Astrocyte (in vitro differentiated cells and primary cell): ENCODE measurements at regions not wholly inside any gene's neighbourhood (a gene's known extent, or its start where the extent isn't known, plus 50 kb on each side); places are given as distances from the start of the nearest gene placed in this dataset.

Experiments
- DNase-seq: peaks from one replicate; pipeline ENCODE4 v3.0.0-alpha.2; 2010; ENCODE audit warnings: low read depth
- FAIRE-seq: peaks from 2 replicates; lab custom pipeline; 2011; peaks lifted over from hg19 to GRCh38; lab: Jason Lieb, UNC
- H2AFZ ChIP-seq: 2 replicates; pipeline ENCODE4 v1.6.0; 2012; ENCODE audit warnings: low read depth, low read length, inconsistent platforms
- H3K27ac ChIP-seq: 2 replicates; pipeline ENCODE4 v1.5.1; 2011; ENCODE audit warnings: low read depth, low read length, inconsistent platforms
- H3K27me3 ChIP-seq: 2 replicates; pipeline ENCODE4 v1.6.0; 2011; ENCODE audit warnings: low read length, inconsistent platforms; ENCODE audit not compliant: insufficient read depth
- H3K36me3 ChIP-seq: 2 replicates; pipeline ENCODE4 v1.5.1; 2011; ENCODE audit warnings: low read length, inconsistent platforms; ENCODE audit not compliant: insufficient read depth
- H3K4me1 ChIP-seq: 2 replicates; pipeline ENCODE4 v1.5.1; 2011; ENCODE audit warnings: low read length, inconsistent platforms; ENCODE audit not compliant: insufficient read depth
- H3K4me2 ChIP-seq: 2 replicates; pipeline ENCODE4 v1.6.0; 2012; ENCODE audit warnings: low read length, inconsistent platforms
- H3K4me3 ChIP-seq: 2 replicates; pipeline ENCODE4 v1.5.1; 2011; ENCODE audit warnings: low read depth, mild to moderate bottlenecking, low read length, inconsistent platforms; ENCODE audit not compliant: insufficient read depth
- H3K79me2 ChIP-seq: 2 replicates; pipeline ENCODE4 v1.6.0; 2012; ENCODE audit warnings: mild to moderate bottlenecking, low read length, inconsistent platforms; ENCODE audit not compliant: insufficient read depth
- H3K9ac ChIP-seq: 2 replicates; pipeline ENCODE4 v1.6.0; 2012; ENCODE audit warnings: mild to moderate bottlenecking, low read length, inconsistent platforms
- H3K9me3 ChIP-seq: 2 replicates; pipeline ENCODE4 v1.5.1; 2012; ENCODE audit warnings: low read depth, mild to moderate bottlenecking, low read length, inconsistent platforms; ENCODE audit not compliant: insufficient read depth
- H4K20me1 ChIP-seq: 2 replicates; pipeline ENCODE4 v1.6.0; 2012; ENCODE audit warnings: low read length, inconsistent platforms; ENCODE audit not compliant: insufficient read depth
- H3K27ac Mint-ChIP-seq: one replicate; pipeline ENCODE4 v1.8.0; 2021; ENCODE audit warnings: mild to moderate bottlenecking, mixed read lengths; ENCODE audit not compliant: unreplicated experiment
- H3K27me3 Mint-ChIP-seq: one replicate; pipeline ENCODE4 v1.8.0; 2021; ENCODE audit warnings: low read depth, mixed read lengths; ENCODE audit not compliant: unreplicated experiment
- H3K36me3 Mint-ChIP-seq: one replicate; pipeline ENCODE4 v1.8.0; 2021; ENCODE audit warnings: low read depth, mixed read lengths; ENCODE audit not compliant: unreplicated experiment
- H3K4me1 Mint-ChIP-seq: one replicate; pipeline ENCODE4 v1.8.0; 2021; ENCODE audit warnings: low read depth, mixed read lengths; ENCODE audit not compliant: unreplicated experiment
- H3K4me3 Mint-ChIP-seq: one replicate; pipeline ENCODE4 v1.8.0; 2021; ENCODE audit warnings: mild to moderate bottlenecking, moderate library complexity, mixed read lengths; ENCODE audit not compliant: unreplicated experiment
- H3K9me3 Mint-ChIP-seq: one replicate; pipeline ENCODE4 v1.8.0; 2021; ENCODE audit warnings: mild to moderate bottlenecking, mixed read lengths; ENCODE audit not compliant: unreplicated experiment
- CTCF ChIP-seq: IDR thresholded peaks from 2 replicates; pipeline ENCODE4 v1.5.1; 2011; ENCODE audit warnings: low read depth, mild to moderate bottlenecking, inconsistent platforms, low read length, moderate library complexity; ENCODE audit not compliant: insufficient read depth
- EZH2 ChIP-seq: IDR thresholded peaks from 2 replicates; pipeline ENCODE4 v1.6.1; 2012; ENCODE audit warnings: mild to moderate bottlenecking, low read length, inconsistent platforms; ENCODE audit not compliant: insufficient read depth

GRCh38 chr2:116057538-116057937 lies 1615.1 kb downstream of the DPP10 start:
- H3K36me3 ChIP-seq: no peaks in the 10 kb centered on the region
- no peak overlapping the region for H2AFZ ChIP-seq
- Mint-ChIP-seq H3K27me3 (no peaks in the 10 kb centered on the region), H3K4me1 (no peaks in the 10 kb centered on the region), H3K4me3 (no peak overlapping the region), H3K36me3 (no peaks in the 10 kb centered on the region), H3K9me3 (no peaks in the 10 kb centered on the region), H3K27ac (no peak overlapping the region)
- H3K4me2 ChIP-seq: no peak overlapping the region
- no peak overlapping the region for H3K27ac ChIP-seq
- no peaks in the 10 kb centered on the region for H4K20me1 ChIP-seq
- no peaks in the 10 kb centered on the region for H3K27me3 ChIP-seq
- H3K4me1 ChIP-seq: no peaks in the 10 kb centered on the region
- TF ChIP-seq CTCF (no peak), EZH2 (no peak)
- H3K4me3 ChIP-seq: no peak overlapping the region
- FAIRE-seq (no peak), DNase-seq (no peak)
- H3K9me3 ChIP-seq: no peaks in the 10 kb centered on the region
- no peaks in the 10 kb centered on the region for H3K79me2 ChIP-seq
- H3K9ac ChIP-seq: no peak overlapping the region

GRCh38 chr2:116061023-116061422 lies 1618.6 kb downstream of the DPP10 start:
- H3K36me3 ChIP-seq: no peaks in the 10 kb centered on the region

More at GRCh38 chr2:116061023-116061422, 1618.6 kb downstream of the DPP10 start:
- DNase-seq (no peak), FAIRE-seq (no peak)
- Histone ChIP-seq H3K27me3 (no peaks in the 10 kb centered on the region), H3K79me2 (no peaks in the 10 kb centered on the region), H3K4me1 (no peaks in the 10 kb centered on the region), H4K20me1 (no peaks in the 10 kb centered on the region), H3K4me3 (no peak overlapping the region), H3K9me3 (no peaks in the 10 kb centered on the region), H3K4me2 (no peak overlapping the region), H3K27ac (no peak overlapping the region), H2AFZ (no peak overlapping the region), H3K9ac (no peak overlapping the region)
- H3K27ac Mint-ChIP-seq: no peak overlapping the region
- TF ChIP-seq EZH2 (no peak), CTCF (no peak)
- no peak overlapping the region for H3K4me3 Mint-ChIP-seq
- no peaks in the 10 kb centered on the region for H3K9me3 Mint-ChIP-seq
- no peaks in the 10 kb centered on the region for H3K27me3 Mint-ChIP-seq
- no peaks in the 10 kb centered on the region for H3K4me1 Mint-ChIP-seq
- H3K36me3 Mint-ChIP-seq: no peaks in the 10 kb centered on the region
